GM23338 (cell line): ENCODE measurements at regions not wholly inside any gene's neighbourhood (a gene's known extent, or its start where the extent isn't known, plus 50 kb on each side); places are given as distances from the start of the nearest gene placed in this dataset.

ENCODE experiments used
- ATAC-seq: fragments of 200-7000 bp; cut with Tn5 transposase; 3 replicates; pipeline ENCODE4 v1.9.1; 2020
- DNase-seq: peaks from one replicate; pipeline ENCODE4 v3.0.0-alpha.2; 2015; ENCODE audit warnings: low spot score
- H2AFZ ChIP-seq: fragments of 200-600 bp; sonication (generic); 2 replicates; pipeline ENCODE4 v1.8.0; 2016; ENCODE audit warnings: antibody characterized with exemption, mild to moderate bottlenecking, moderate library complexity
- H3F3A ChIP-seq: fragments of 200-600 bp; sonication (generic); replicated peaks from 2 replicates; pipeline ENCODE4 v1.8.0; 2017; ENCODE audit warnings: antibody characterized with exemption, mixed run types, low read depth
- H3K27ac ChIP-seq: fragments of 200-600 bp; sonication (generic); 2 replicates; pipeline ENCODE4 v1.6.1; 2016; ENCODE audit warnings: low read depth
- H3K27me3 ChIP-seq: fragments of 200-600 bp; sonication (generic); 2 replicates; pipeline ENCODE4 v1.8.0; 2016; ENCODE audit warnings: mild to moderate bottlenecking, mixed run types, moderate library complexity; ENCODE audit not compliant: insufficient read depth
- H3K36me3 ChIP-seq: fragments of 200-600 bp; sonication (generic); 2 replicates; pipeline ENCODE4 v1.8.0; 2016; ENCODE audit warnings: mild to moderate bottlenecking; ENCODE audit not compliant: insufficient read depth
- H3K4me1 ChIP-seq: fragments of 200-600 bp; sonication (generic); 2 replicates; pipeline ENCODE4 v1.8.0; 2016; ENCODE audit warnings: mild to moderate bottlenecking, moderate library complexity; ENCODE audit not compliant: insufficient read depth
- H3K4me2 ChIP-seq: fragments of 200-600 bp; sonication (generic); 2 replicates; pipeline ENCODE4 v1.7.1; 2017; ENCODE audit warnings: mixed run types
- H3K4me3 ChIP-seq: fragments of 200-600 bp; sonication (generic); 2 replicates; pipeline ENCODE4 v1.6.1; 2016; ENCODE audit warnings: mixed run types
- H3K79me2 ChIP-seq: fragments of 200-600 bp; sonication (generic); replicated peaks from 2 replicates; pipeline ENCODE4 v1.8.0; 2017; ENCODE audit warnings: mild to moderate bottlenecking; ENCODE audit not compliant: insufficient read depth
- H3K9me2 ChIP-seq: fragments of 200-600 bp; sonication (generic); 2 replicates; pipeline ENCODE4 v1.8.0; 2017; ENCODE audit not compliant: insufficient read depth
- H4K20me1 ChIP-seq: fragments of 200-600 bp; sonication (generic); replicated peaks from 2 replicates; pipeline ENCODE4 v1.8.0; 2017; ENCODE audit warnings: mild to moderate bottlenecking; ENCODE audit not compliant: insufficient read depth
- H3K27ac Mint-ChIP-seq: 2 replicates; pipeline ENCODE4 v1.8.0; 2020; ENCODE audit warnings: inconsistent platforms, mild to moderate bottlenecking, moderate library complexity, mixed read lengths
- H3K27me3 Mint-ChIP-seq: 3 replicates; pipeline ENCODE4 v1.8.0; 2022; ENCODE audit warnings: low read depth, mild to moderate bottlenecking, moderate library complexity, mixed read lengths, inconsistent platforms; ENCODE audit not compliant: insufficient read depth, poor library complexity
- H3K36me3 Mint-ChIP-seq: 3 replicates; pipeline ENCODE4 v1.8.0; 2021; ENCODE audit warnings: low read depth, mild to moderate bottlenecking, inconsistent platforms, moderate library complexity, mixed read lengths
- H3K4me1 Mint-ChIP-seq: 3 replicates; pipeline ENCODE4 v1.8.0; 2020; ENCODE audit warnings: mild to moderate bottlenecking, inconsistent platforms, mixed read lengths
- H3K4me3 Mint-ChIP-seq: 3 replicates; pipeline ENCODE4 v1.8.0; 2021; ENCODE audit warnings: moderate library complexity, mild to moderate bottlenecking, inconsistent platforms, mixed read lengths
- H3K9me3 Mint-ChIP-seq: 3 replicates; pipeline ENCODE4 v1.8.0; 2020; ENCODE audit warnings: moderate library complexity, mild to moderate bottlenecking, inconsistent platforms, mixed read lengths
- CREB1 ChIP-seq: fragments of 250-450 bp; sonication (Bioruptor Pico); IDR thresholded peaks from 2 replicates; pipeline ENCODE4 v1.5.0; 2020; ENCODE audit warnings: low read depth, mild to moderate bottlenecking, moderate library complexity
- EZH2 ChIP-seq: fragments of 200-600 bp; sonication (generic); IDR thresholded peaks from one replicate; pipeline ENCODE4 v1.8.0; 2017; ENCODE audit warnings: antibody characterized with exemption, mild to moderate bottlenecking, low read depth; ENCODE audit not compliant: unreplicated experiment
- EZH2phosphoT487 ChIP-seq: fragments of 200-600 bp; sonication (generic); IDR thresholded peaks from one replicate; pipeline ENCODE4 v1.8.1; 2018; ENCODE audit warnings: antibody characterized with exemption; ENCODE audit not compliant: unreplicated experiment
- JUNB ChIP-seq: IDR thresholded peaks from one replicate; pipeline ENCODE4 v1.6.1; 2016; ENCODE audit warnings: antibody characterized with exemption; ENCODE audit not compliant: unreplicated experiment
- NANOG ChIP-seq: IDR thresholded peaks from 2 replicates; pipeline ENCODE4 v1.6.1; 2016; ENCODE audit warnings: antibody characterized with exemption, borderline replicate concordance
- POLR2AphosphoS5 ChIP-seq: IDR thresholded peaks from 2 replicates; pipeline ENCODE4 v1.6.1; 2016; ENCODE audit warnings: antibody characterized with exemption, low read depth
- STAT1 ChIP-seq: IDR thresholded peaks from one replicate; pipeline ENCODE4 v1.6.1; 2016; ENCODE audit warnings: antibody characterized with exemption; ENCODE audit not compliant: unreplicated experiment
- ZNF114 ChIP-seq: fragments of 250-450 bp; sonication (Bioruptor Pico); IDR thresholded peaks from 2 replicates; pipeline ENCODE4 v1.5.0; 2020; ENCODE audit warnings: mild to moderate bottlenecking, moderate library complexity
- ZNF331 ChIP-seq: fragments of 250-450 bp; sonication (Bioruptor Pico); IDR thresholded peaks from 2 replicates; pipeline ENCODE4 v1.5.0; 2020; ENCODE audit warnings: low read depth, mild to moderate bottlenecking, moderate library complexity
- TF ChIP-seq, protein P1 (sequence below): IDR thresholded peaks from 2 replicates; pipeline ENCODE4 v1.6.1; 2016; ENCODE audit warnings: antibody characterized with exemption
- TF ChIP-seq, protein P2 (sequence below): fragments of 250-450 bp; sonication (Bioruptor Pico); IDR thresholded peaks from 2 replicates; pipeline ENCODE4 v1.5.0; 2020; ENCODE audit warnings: mild to moderate bottlenecking, moderate library complexity
- TF ChIP-seq, protein P3 (sequence below): IDR thresholded peaks from one replicate; pipeline ENCODE4 v1.6.1; 2018; ENCODE audit warnings: antibody characterized with exemption; ENCODE audit not compliant: unreplicated experiment
- TF ChIP-seq, protein P4 (sequence below), 2 experiments: fragments of 200-600 bp in 1 of 2; sonication (generic) in 1 of 2; conservative IDR thresholded peaks; 2 replicates each; pipeline versions ENCODE4 v1.5.1 to v1.6.1; 2016 to 2017; ENCODE audit warnings: antibody characterized with exemption in 2 of 2, low read depth in 2 of 2, mild to moderate bottlenecking in 2 of 2, moderate library complexity in 1 of 2

DNA sequence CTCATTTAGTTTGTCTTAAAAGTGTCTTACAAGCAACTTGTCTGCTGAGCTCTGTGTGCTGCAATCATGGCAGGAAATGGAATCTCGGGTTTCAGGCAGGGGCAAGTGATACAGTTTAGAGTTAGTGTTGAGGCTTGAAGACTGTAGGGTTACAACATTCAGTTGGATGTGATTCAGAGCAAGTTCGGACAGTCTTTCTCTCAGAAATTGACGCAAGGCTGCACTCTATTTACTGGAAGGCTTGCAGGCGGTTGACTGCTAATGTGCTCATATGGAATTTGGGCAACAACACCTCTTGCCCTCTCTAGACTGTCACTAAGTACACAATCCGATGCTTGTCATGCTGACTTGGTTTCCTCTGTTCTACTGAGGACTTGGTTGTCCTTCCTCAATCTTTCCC is 161.7 kb upstream of the BMPER start:
- no peaks in the 10 kb centered on the region for H3K4me1 ChIP-seq
- H3F3A ChIP-seq = no peaks in the 10 kb centered on the region
- Mint-ChIP-seq H3K4me3 (no peak overlapping the region), H3K27me3 (peaks cover 4% of the 10 kb centered on the region), H3K4me1 (peaks cover 9% of the 10 kb centered on the region; the same call in 2 of the 3 replicates), H3K9me3 (no peaks in the 10 kb centered on the region), H3K36me3 (no peaks in the 10 kb centered on the region), H3K27ac (no peak overlapping the region)
- no peaks in the 10 kb centered on the region for H3K36me3 ChIP-seq
- H3K4me3 ChIP-seq = no peak overlapping the region
- H3K4me2 ChIP-seq = peak overlapping the region; percentile 19; the same call in 1 of the 2 replicates
- no peaks in the 10 kb centered on the region for H3K27me3 ChIP-seq
- DNase-seq (no peak), ATAC-seq (no peak)
- 0 out of 2 replicates have a peak overlapping the region, but pooled peaks have one; percentile 6 for H3K27ac ChIP-seq
- TF ChIP-seq, protein P1, sequence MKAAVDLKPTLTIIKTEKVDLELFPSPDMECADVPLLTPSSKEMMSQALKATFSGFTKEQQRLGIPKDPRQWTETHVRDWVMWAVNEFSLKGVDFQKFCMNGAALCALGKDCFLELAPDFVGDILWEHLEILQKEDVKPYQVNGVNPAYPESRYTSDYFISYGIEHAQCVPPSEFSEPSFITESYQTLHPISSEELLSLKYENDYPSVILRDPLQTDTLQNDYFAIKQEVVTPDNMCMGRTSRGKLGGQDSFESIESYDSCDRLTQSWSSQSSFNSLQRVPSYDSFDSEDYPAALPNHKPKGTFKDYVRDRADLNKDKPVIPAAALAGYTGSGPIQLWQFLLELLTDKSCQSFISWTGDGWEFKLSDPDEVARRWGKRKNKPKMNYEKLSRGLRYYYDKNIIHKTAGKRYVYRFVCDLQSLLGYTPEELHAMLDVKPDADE = no peak
- no peak for TF ChIP-seq ZNF114 (CRISPR knock-in tag)
- TF ChIP-seq, protein P2, sequence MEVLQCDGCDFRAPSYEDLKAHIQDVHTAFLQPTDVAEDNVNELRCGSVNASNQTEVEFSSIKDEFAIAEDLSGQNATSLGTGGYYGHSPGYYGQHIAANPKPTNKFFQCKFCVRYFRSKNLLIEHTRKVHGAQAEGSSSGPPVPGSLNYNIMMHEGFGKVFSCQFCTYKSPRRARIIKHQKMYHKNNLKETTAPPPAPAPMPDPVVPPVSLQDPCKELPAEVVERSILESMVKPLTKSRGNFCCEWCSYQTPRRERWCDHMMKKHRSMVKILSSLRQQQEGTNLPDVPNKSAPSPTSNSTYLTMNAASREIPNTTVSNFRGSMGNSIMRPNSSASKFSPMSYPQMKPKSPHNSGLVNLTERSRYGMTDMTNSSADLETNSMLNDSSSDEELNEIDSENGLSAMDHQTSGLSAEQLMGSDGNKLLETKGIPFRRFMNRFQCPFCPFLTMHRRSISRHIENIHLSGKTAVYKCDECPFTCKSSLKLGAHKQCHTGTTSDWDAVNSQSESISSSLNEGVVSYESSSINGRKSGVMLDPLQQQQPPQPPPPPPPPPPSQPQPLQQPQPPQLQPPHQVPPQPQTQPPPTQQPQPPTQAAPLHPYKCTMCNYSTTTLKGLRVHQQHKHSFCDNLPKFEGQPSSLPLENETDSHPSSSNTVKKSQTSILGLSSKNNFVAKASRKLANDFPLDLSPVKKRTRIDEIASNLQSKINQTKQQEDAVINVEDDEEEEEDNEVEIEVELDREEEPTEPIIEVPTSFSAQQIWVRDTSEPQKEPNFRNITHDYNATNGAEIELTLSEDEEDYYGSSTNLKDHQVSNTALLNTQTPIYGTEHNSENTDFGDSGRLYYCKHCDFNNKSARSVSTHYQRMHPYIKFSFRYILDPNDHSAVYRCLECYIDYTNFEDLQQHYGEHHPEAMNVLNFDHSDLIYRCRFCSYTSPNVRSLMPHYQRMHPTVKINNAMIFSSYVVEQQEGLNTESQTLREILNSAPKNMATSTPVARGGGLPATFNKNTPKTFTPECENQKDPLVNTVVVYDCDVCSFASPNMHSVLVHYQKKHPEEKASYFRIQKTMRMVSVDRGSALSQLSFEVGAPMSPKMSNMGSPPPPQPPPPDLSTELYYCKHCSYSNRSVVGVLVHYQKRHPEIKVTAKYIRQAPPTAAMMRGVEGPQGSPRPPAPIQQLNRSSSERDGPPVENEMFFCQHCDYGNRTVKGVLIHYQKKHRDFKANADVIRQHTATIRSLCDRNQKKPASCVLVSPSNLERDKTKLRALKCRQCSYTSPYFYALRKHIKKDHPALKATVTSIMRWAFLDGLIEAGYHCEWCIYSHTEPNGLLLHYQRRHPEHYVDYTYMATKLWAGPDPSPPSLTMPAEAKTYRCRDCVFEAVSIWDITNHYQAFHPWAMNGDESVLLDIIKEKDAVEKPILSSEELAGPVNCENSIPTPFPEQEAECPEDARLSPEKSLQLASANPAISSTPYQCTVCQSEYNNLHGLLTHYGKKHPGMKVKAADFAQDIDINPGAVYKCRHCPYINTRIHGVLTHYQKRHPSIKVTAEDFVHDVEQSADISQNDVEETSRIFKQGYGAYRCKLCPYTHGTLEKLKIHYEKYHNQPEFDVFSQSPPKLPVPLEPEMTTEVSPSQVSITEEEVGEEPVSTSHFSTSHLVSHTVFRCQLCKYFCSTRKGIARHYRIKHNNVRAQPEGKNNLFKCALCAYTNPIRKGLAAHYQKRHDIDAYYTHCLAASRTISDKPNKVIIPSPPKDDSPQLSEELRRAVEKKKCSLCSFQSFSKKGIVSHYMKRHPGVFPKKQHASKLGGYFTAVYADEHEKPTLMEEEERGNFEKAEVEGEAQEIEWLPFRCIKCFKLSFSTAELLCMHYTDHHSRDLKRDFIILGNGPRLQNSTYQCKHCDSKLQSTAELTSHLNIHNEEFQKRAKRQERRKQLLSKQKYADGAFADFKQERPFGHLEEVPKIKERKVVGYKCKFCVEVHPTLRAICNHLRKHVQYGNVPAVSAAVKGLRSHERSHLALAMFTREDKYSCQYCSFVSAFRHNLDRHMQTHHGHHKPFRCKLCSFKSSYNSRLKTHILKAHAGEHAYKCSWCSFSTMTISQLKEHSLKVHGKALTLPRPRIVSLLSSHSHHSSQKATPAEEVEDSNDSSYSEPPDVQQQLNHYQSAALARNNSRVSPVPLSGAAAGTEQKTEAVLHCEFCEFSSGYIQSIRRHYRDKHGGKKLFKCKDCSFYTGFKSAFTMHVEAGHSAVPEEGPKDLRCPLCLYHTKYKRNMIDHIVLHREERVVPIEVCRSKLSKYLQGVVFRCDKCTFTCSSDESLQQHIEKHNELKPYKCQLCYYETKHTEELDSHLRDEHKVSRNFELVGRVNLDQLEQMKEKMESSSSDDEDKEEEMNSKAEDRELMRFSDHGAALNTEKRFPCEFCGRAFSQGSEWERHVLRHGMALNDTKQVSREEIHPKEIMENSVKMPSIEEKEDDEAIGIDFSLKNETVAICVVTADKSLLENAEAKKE (CRISPR knock-in tag) = no peak
- no peak for TF ChIP-seq NANOG
- TF ChIP-seq JUNB = no peak
- TF ChIP-seq ZNF331 = no peak
- TF ChIP-seq, protein P3, sequence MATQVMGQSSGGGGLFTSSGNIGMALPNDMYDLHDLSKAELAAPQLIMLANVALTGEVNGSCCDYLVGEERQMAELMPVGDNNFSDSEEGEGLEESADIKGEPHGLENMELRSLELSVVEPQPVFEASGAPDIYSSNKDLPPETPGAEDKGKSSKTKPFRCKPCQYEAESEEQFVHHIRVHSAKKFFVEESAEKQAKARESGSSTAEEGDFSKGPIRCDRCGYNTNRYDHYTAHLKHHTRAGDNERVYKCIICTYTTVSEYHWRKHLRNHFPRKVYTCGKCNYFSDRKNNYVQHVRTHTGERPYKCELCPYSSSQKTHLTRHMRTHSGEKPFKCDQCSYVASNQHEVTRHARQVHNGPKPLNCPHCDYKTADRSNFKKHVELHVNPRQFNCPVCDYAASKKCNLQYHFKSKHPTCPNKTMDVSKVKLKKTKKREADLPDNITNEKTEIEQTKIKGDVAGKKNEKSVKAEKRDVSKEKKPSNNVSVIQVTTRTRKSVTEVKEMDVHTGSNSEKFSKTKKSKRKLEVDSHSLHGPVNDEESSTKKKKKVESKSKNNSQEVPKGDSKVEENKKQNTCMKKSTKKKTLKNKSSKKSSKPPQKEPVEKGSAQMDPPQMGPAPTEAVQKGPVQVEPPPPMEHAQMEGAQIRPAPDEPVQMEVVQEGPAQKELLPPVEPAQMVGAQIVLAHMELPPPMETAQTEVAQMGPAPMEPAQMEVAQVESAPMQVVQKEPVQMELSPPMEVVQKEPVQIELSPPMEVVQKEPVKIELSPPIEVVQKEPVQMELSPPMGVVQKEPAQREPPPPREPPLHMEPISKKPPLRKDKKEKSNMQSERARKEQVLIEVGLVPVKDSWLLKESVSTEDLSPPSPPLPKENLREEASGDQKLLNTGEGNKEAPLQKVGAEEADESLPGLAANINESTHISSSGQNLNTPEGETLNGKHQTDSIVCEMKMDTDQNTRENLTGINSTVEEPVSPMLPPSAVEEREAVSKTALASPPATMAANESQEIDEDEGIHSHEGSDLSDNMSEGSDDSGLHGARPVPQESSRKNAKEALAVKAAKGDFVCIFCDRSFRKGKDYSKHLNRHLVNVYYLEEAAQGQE = no peak
- TF ChIP-seq EZH2 = no peak
- no peak for TF ChIP-seq STAT1
- no peak for TF ChIP-seq POLR2AphosphoS5
- TF ChIP-seq, protein P4, sequence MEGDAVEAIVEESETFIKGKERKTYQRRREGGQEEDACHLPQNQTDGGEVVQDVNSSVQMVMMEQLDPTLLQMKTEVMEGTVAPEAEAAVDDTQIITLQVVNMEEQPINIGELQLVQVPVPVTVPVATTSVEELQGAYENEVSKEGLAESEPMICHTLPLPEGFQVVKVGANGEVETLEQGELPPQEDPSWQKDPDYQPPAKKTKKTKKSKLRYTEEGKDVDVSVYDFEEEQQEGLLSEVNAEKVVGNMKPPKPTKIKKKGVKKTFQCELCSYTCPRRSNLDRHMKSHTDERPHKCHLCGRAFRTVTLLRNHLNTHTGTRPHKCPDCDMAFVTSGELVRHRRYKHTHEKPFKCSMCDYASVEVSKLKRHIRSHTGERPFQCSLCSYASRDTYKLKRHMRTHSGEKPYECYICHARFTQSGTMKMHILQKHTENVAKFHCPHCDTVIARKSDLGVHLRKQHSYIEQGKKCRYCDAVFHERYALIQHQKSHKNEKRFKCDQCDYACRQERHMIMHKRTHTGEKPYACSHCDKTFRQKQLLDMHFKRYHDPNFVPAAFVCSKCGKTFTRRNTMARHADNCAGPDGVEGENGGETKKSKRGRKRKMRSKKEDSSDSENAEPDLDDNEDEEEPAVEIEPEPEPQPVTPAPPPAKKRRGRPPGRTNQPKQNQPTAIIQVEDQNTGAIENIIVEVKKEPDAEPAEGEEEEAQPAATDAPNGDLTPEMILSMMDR (conservative IDR thresholded peaks at IDR 0.05; ENCODE audit: low read depth in 2 of 2) = no peak
- TF ChIP-seq EZH2phosphoT487 = no peak
- TF ChIP-seq CREB1 = no peak
- no peak overlapping the region for H2AFZ ChIP-seq
- no peaks in the 10 kb centered on the region; the same call in 1 of the 2 replicates for H3K9me2 ChIP-seq
- H4K20me1 ChIP-seq = no peaks in the 10 kb centered on the region
- no peaks in the 10 kb centered on the region for H3K79me2 ChIP-seq
